ENCODE measurements at regions not wholly inside any gene's neighbourhood (a gene's known extent, or its start where the extent isn't known, plus 50 kb on each side); places are given as distances from the start of the nearest gene placed in this dataset.
"Not testable (repeated sequence)": the region's sequence is repeated elsewhere in the genome, so short reads cannot be mapped to it uniquely, and the experiment has no call there.

GRCh38 chr13:91024157-91024792 lies 323.2 kb upstream of the MIR17HG start:
- no peak for DNase-seq

- no peak for DNase-seq
Observed at GRCh38 chr13:91025442-91025841, 322.0 kb upstream of the MIR17HG start.

GRCh38 chr13:91031508-91031907 lies 316.0 kb upstream of the MIR17HG start:
- no peak for DNase-seq

GRCh38 chr13:91032104-91032503 lies 315.4 kb upstream of the MIR17HG start:
- DNase-seq, result no peak

GRCh38 chr13:91036886-91037285 lies 310.6 kb upstream of the MIR17HG start:
- no peak for DNase-seq

- no peak for DNase-seq
Observed at GRCh38 chr13:91042870-91043269, 304.6 kb upstream of the MIR17HG start.

GRCh38 chr13:91045351-91046034 lies 302.0 kb upstream of the MIR17HG start:
- no peak for DNase-seq

GRCh38 chr13:91046715-91047327 lies 300.7 kb upstream of the MIR17HG start:
- DNase-seq, result no peak

GRCh38 chr13:91050970-91051369 lies 296.5 kb upstream of the MIR17HG start:
- DNase-seq, result no peak

GRCh38 chr13:91052876-91053275 lies 294.6 kb upstream of the MIR17HG start:
- DNase-seq, result no peak

- no peak for DNase-seq
Observed at GRCh38 chr13:91053318-91054065, 294.0 kb upstream of the MIR17HG start.

GRCh38 chr13:91054902-91055301 lies 292.6 kb upstream of the MIR17HG start:
- DNase-seq, result no peak

- DNase-seq, result no peak
Observed at GRCh38 chr13:91056746-91057145, 290.7 kb upstream of the MIR17HG start.

- not testable (repeated sequence) for DNase-seq
Observed at GRCh38 chr13:91057507-91057906, 290.0 kb upstream of the MIR17HG start.

GRCh38 chr13:91058066-91058465 lies 289.4 kb upstream of the MIR17HG start:
- no peak for DNase-seq

- no peak for DNase-seq
Observed at GRCh38 chr13:91058919-91059318, 288.6 kb upstream of the MIR17HG start.

GRCh38 chr13:91066745-91067144 lies 280.7 kb upstream of the MIR17HG start:
- DNase-seq, result no peak

GRCh38 chr13:91072486-91072885 lies 275.0 kb upstream of the MIR17HG start:
- DNase-seq, result no peak

GRCh38 chr13:91074091-91074490 lies 273.4 kb upstream of the MIR17HG start:
- no peak for DNase-seq

GRCh38 chr13:91076830-91077229 lies 270.7 kb upstream of the MIR17HG start:
- DNase-seq, result no peak

GRCh38 chr13:91078093-91078679 lies 269.3 kb upstream of the MIR17HG start:
- DNase-seq, result no peak

GRCh38 chr13:91079176-91079575 lies 268.3 kb upstream of the MIR17HG start:
- DNase-seq, result no peak

- no peak for DNase-seq
Observed at GRCh38 chr13:91085127-91085526, 262.4 kb upstream of the MIR17HG start.

Data from cerebellar nuclear complex (tissue), 1 donor.